ENCODE measurements at regions not wholly inside any gene's neighbourhood (a gene's known extent, or its start where the extent isn't known, plus 50 kb on each side); places are given as distances from the start of the nearest gene placed in this dataset.
"Not testable (repeated sequence)": the region's sequence is repeated elsewhere in the genome, so short reads cannot be mapped to it uniquely, and the experiment has no call there.

GRCh38 chr1:78745111-78745510 lies 95.5 kb downstream of the IFI44 start:
- intact Hi-C loops (cut with micrococcal nuclease; ENCODE audit: unreplicated experiment) = no loop called here
- Mint-ChIP-seq H3K27ac (ENCODE audit: unreplicated experiment) (no peak overlapping the region), H3K4me3 (ENCODE audit: low read depth, unreplicated experiment) (no peak overlapping the region), H3K27me3 (ENCODE audit: unreplicated experiment) (no peaks in the 10 kb centered on the region), H3K9me3 (ENCODE audit: low read depth, unreplicated experiment) (no peaks in the 10 kb centered on the region), H3K4me1 (ENCODE audit: low read depth, unreplicated experiment) (no peaks in the 10 kb centered on the region), H3K36me3 (ENCODE audit: insufficient read depth, unreplicated experiment) (no peaks in the 10 kb centered on the region)
- TF ChIP-seq CTCF (IDR thresholded peaks at IDR 0.05; ENCODE audit: unreplicated experiment) = no peak
- no peak for DNase-seq
- CTCF ChIA-PET = interaction anchor here (0.7 kb wide), 1 partner anchor 335 kb away, joined by 3 read pairs; no protein-coding TSS in a partner anchor
- BruUV-seq (replicated peaks) = no TSS peak

GRCh38 chr1:78753679-78754078 lies 104.0 kb downstream of the IFI44 start:
- BruUV-seq (replicated peaks); H3K4me1 Mint-ChIP-seq (ENCODE audit: low read depth, unreplicated experiment); intact Hi-C loops (cut with micrococcal nuclease; ENCODE audit: unreplicated experiment); H3K4me3 Mint-ChIP-seq (ENCODE audit: low read depth, unreplicated experiment); DNase-seq; H3K27ac Mint-ChIP-seq (ENCODE audit: unreplicated experiment); H3K27me3 Mint-ChIP-seq (ENCODE audit: unreplicated experiment); H3K36me3 Mint-ChIP-seq (ENCODE audit: insufficient read depth, unreplicated experiment); CTCF ChIA-PET: not testable (repeated sequence)
- peaks cover 11% of the 10 kb centered on the region for H3K9me3 Mint-ChIP-seq (ENCODE audit: low read depth, unreplicated experiment)

- no peaks in the 10 kb centered on the region for H3K27me3 Mint-ChIP-seq (ENCODE audit: unreplicated experiment)
- TF ChIP-seq CTCF (IDR thresholded peaks at IDR 0.05; ENCODE audit: unreplicated experiment) = no peak
- no peak for DNase-seq
- peaks cover 6% of the 10 kb centered on the region for H3K4me1 Mint-ChIP-seq (ENCODE audit: low read depth, unreplicated experiment)
- no peaks in the 10 kb centered on the region for H3K36me3 Mint-ChIP-seq (ENCODE audit: insufficient read depth, unreplicated experiment)
- intact Hi-C loops (cut with micrococcal nuclease; ENCODE audit: unreplicated experiment) = no loop called here
- no peak overlapping the region for H3K27ac Mint-ChIP-seq (ENCODE audit: unreplicated experiment)
- BruUV-seq (replicated peaks) = no TSS peak
- H3K4me3 Mint-ChIP-seq (ENCODE audit: low read depth, unreplicated experiment) = no peak overlapping the region
- CTCF ChIA-PET = interaction anchor here (0.6 kb wide), 1 partner anchor 861 kb away, joined by 4 read pairs; no protein-coding TSS in a partner anchor
- peaks cover 11% of the 10 kb centered on the region for H3K9me3 Mint-ChIP-seq (ENCODE audit: low read depth, unreplicated experiment)
Measured at GRCh38 chr1:78755986-78756385, 106.4 kb downstream of the IFI44 start.

- CTCF ChIA-PET = no interaction called here
- Mint-ChIP-seq H3K4me1 (ENCODE audit: low read depth, unreplicated experiment) (peaks cover 11% of the 10 kb centered on the region), H3K36me3 (ENCODE audit: insufficient read depth, unreplicated experiment) (no peaks in the 10 kb centered on the region), H3K27ac (ENCODE audit: unreplicated experiment) (no peak overlapping the region), H3K4me3 (ENCODE audit: low read depth, unreplicated experiment) (no peak overlapping the region), H3K9me3 (ENCODE audit: low read depth, unreplicated experiment) (peaks cover 11% of the 10 kb centered on the region), H3K27me3 (ENCODE audit: unreplicated experiment) (no peaks in the 10 kb centered on the region)
- intact Hi-C loops (cut with micrococcal nuclease; ENCODE audit: unreplicated experiment) = no loop called here
- no TSS peak for BruUV-seq (replicated peaks)
- TF ChIP-seq CTCF (IDR thresholded peaks at IDR 0.05; ENCODE audit: unreplicated experiment) = no peak
- DNase-seq = no peak
Measured at GRCh38 chr1:78758506-78758905, 108.9 kb downstream of the IFI44 start.

- Mint-ChIP-seq H3K27me3 (ENCODE audit: unreplicated experiment) (no peaks in the 10 kb centered on the region), H3K4me1 (ENCODE audit: low read depth, unreplicated experiment) (peaks cover 11% of the 10 kb centered on the region), H3K9me3 (ENCODE audit: low read depth, unreplicated experiment) (peaks cover 5% of the 10 kb centered on the region), H3K4me3 (ENCODE audit: low read depth, unreplicated experiment) (no peak overlapping the region), H3K27ac (ENCODE audit: unreplicated experiment) (no peak overlapping the region), H3K36me3 (ENCODE audit: insufficient read depth, unreplicated experiment) (no peaks in the 10 kb centered on the region)
- no peak for DNase-seq
- intact Hi-C loops (cut with micrococcal nuclease; ENCODE audit: unreplicated experiment) = no loop called here
- CTCF ChIA-PET = no interaction called here
- TF ChIP-seq CTCF (IDR thresholded peaks at IDR 0.05; ENCODE audit: unreplicated experiment) = no peak
- BruUV-seq (replicated peaks) = no TSS peak
Measured at GRCh38 chr1:78759881-78760280, 110.2 kb downstream of the IFI44 start.
